Heart left ventricle (tissue), 16 donors: ENCODE measurements at regions not wholly inside any gene's neighbourhood (a gene's known extent, or its start where the extent isn't known, plus 50 kb on each side); places are given as distances from the start of the nearest gene placed in this dataset.

Experiments used
- ATAC-seq, 4 donors: fragments of 200-7000 bp; cut with Tn5 transposase; one replicate each; pipeline ENCODE4 v1.9.1; 2020 to 2022; ENCODE audit warnings: moderate library complexity in 4 of 4, mild to moderate bottlenecking in 3 of 4, moderate number of reproducible peaks in 1 of 4
- DNase-seq, 5 donors: peaks; one replicate each; pipeline ENCODE4 v3.0.0-alpha.2; 2020
- H3K27ac ChIP-seq, 12 donors: fragments of 200-600 bp; sonication (generic) in 4 of 12; one replicate each; pipeline versions ENCODE4 v1.5.0 to v1.8.0; 2016 to 2022; ENCODE audit warnings: mild to moderate bottlenecking in 2 of 12
- H3K27me3 ChIP-seq, 9 donors: fragments of 200-600 bp; sonication (generic) in 2 of 9; one replicate each; pipeline versions ENCODE4 v1.5.1 to v1.8.0; 2016 to 2022; ENCODE audit warnings: mild to moderate bottlenecking in 3 of 9
- H3K36me3 ChIP-seq, 9 donors: fragments of 200-600 bp; sonication (generic) in 2 of 9; one replicate each; pipeline versions ENCODE4 v1.5.0 to v1.8.0; 2018 to 2022; ENCODE audit warnings: mild to moderate bottlenecking in 2 of 9
- H3K4me1 ChIP-seq, 12 donors: fragments of 200-600 bp; sonication (generic) in 4 of 12; one replicate each; pipeline versions ENCODE4 v1.5.0 to v1.8.0; 2016 to 2022; ENCODE audit warnings: mild to moderate bottlenecking in 3 of 12
- H3K4me3 ChIP-seq, 12 donors: fragments of 200-600 bp; sonication (generic) in 4 of 12; one replicate each; pipeline versions ENCODE4 v1.5.0 to v1.8.0; 2017 to 2022; ENCODE audit warnings: mild to moderate bottlenecking in 9 of 12, moderate library complexity in 4 of 12
- H3K9me3 ChIP-seq, 12 donors: fragments of 200-600 bp; sonication (generic) in 4 of 12; one replicate each; pipeline versions ENCODE4 v1.5.0 to v1.8.0; 2016 to 2022; ENCODE audit warnings: mild to moderate bottlenecking in 1 of 12
- CTCF ChIP-seq, 12 donors: fragments of 200-600 bp; sonication (generic) in 4 of 12; IDR thresholded peaks; one replicate each; pipeline versions ENCODE4 v1.5.0 to v1.8.0; 2018 to 2022; ENCODE audit warnings: antibody characterized with exemption in 12 of 12, mild to moderate bottlenecking in 5 of 12
- POLR2A ChIP-seq, 2 donors: fragments of 450-650 bp; IDR thresholded peaks; one replicate each; pipeline ENCODE4 v1.6.1; 2017; ENCODE audit warnings: antibody characterized with exemption in 2 of 2, mild to moderate bottlenecking in 2 of 2, moderate library complexity in 2 of 2
- WGBS, 4 donors: extraction: QIAGEN DNeasy Blood & Tissue Kit in 2 of 4; methylation state at CpG; one replicate each; pipeline versions ENCODE4 v1.1.5 to v1.1.7; 2013 to 2018; 5-methylcytosine and 5-hydroxymethylcytosine counted together
- intact Hi-C, 10 donors: fragments of 100-400 bp; cut with DNase I; formaldehyde crosslinking; loops; one replicate each; pipeline versions ENCODE4 v1.11.1 to v1.14.2; 2022
- donor health status: ischemic (EF 13 %, LVEDD 7.1; RV severe dilation, severe dysfunction).
- donor health status: healthy with polysubstance abuse.
- donor health status: DM: no; HTN: yes; CAD: no.
- donor health status: DM: no; HTN: no; CAD: no.
- donor health status: ischemic (EF 25% LVEDD 6.9; RV normal size, moderate dysfunction).
- donor health status: ischemic (EF 25% LVEDD 5.7; RV mildly dilated, moderate dysfunction).
- donor health status: healthy.
- donor health status: DM: yes; HTN: yes; CAD: no.
- donor health status: ischemic (EF 35%, LVEDD 5.7; RV mildly dilated, moderate dysfunction).
- donor health status: nonischemic (EF 11% LVEDD 7.7; RV severe dilation, severe dysfunction).
- donor health status: DM: yes; HTN: yes; CAD: no.
- donor health status: PGD.
- donor health status: ischemic (EF 29% LVEDD 5.4; RV normal size, mild dysfunction).
- donor health status: nonischemic (EF 23%, LVEDD 6.1; RV moderate dilation, normal function).

DNA sequence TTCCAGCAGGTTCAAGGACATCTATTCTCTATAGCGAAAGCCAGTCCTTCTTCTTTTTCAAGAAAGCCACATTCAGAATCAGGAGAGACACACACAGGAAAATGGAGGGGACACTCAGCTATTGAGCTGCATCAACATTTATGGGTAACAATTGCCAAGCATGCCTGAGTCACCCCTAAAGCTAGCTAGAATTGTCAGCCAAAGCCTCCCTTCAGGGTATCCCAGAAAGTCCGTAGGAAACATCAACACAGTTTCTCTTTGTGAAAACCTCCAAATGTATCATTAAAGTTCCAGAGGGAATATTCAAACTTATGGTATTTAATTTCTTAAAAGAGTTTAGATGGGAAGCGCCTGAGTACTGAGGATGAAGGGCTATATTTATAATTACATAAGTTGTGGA is 331.1 kb upstream of the SLC7A11 start:
- H3K9me3 ChIP-seq = peaks cover 0 to 26% (median 17%) of the 10 kb centered on the region in 12 donors
- DNase-seq (no peak), ATAC-seq (no peak)
- no peaks in the 10 kb centered on the region for H3K36me3 ChIP-seq
- WGBS, 4 donors = 53 to 67% (median 58%) methylated on average over 3 of the region's 3 CpGs
- peaks cover 0 to 7% (median 0%) of the 10 kb centered on the region in 12 donors for H3K4me1 ChIP-seq
- H3K27ac ChIP-seq = no peak overlapping the region
- intact Hi-C loops = no loop called here
- no peak overlapping the region for H3K4me3 ChIP-seq
- H3K27me3 ChIP-seq = no peaks in the 10 kb centered on the region
- TF ChIP-seq CTCF (IDR thresholded peaks at IDR 0.05) (no peak), POLR2A (IDR thresholded peaks at IDR 0.05) (no peak)

DNA sequence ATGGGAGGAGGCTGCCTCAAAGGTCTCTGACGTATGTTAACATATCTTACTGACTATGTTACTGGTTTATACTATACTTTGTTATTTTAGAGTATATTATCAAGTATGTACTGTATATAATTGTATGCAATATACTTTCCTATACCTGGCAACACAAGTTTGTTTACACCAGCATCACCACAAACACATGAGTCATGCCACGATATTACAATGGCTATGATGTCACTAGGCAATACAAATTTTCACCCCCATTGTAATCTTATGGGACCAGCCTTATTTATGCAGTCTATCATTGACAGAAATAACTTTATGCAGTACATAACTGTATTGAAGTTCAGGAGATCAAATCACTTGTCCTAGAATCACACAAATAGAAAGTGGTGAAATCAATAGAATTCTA is 329.9 kb upstream of the SLC7A11 start:
- H3K36me3 ChIP-seq = no peaks in the 10 kb centered on the region
- DNase-seq = no peak
- H3K27me3 ChIP-seq = no peaks in the 10 kb centered on the region
- no peak for ATAC-seq
- H3K9me3 ChIP-seq = peaks cover 0 to 13% (median 6%) of the 10 kb centered on the region in 12 donors
- WGBS, 4 donors = 73 to 82% (median 75%) methylated on average over 2 of the region's 2 CpGs
- H3K4me3 ChIP-seq = no peak overlapping the region
- intact Hi-C loops = no loop called here
- H3K4me1 ChIP-seq = peaks cover 0 to 7% (median 0%) of the 10 kb centered on the region in 12 donors
- TF ChIP-seq CTCF (IDR thresholded peaks at IDR 0.05) (no peak), POLR2A (IDR thresholded peaks at IDR 0.05) (no peak)
- H3K27ac ChIP-seq = no peak overlapping the region

DNA sequence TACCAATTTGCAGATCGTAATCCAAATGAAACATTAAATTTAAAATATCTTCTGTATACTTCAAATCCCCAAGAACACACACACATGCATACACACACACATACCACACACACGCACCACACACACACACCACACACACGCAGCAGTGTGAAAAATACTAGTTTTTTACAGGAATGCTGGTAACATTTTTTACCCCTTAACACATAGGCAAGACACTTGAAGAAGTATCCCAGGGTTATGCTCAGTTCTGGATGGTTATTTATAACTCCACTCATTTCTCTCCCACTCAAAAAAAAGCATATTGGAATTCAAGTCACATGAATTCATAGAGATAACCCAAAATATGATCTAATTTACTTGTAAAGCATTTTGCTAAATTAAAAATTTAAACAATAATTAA is 325.5 kb upstream of the SLC7A11 start:
- no peak for ATAC-seq
- no peak for TF ChIP-seq POLR2A (IDR thresholded peaks at IDR 0.05)
- TF ChIP-seq CTCF (IDR thresholded peaks at IDR 0.05) = no peak
- Histone ChIP-seq H3K36me3 (no peaks in the 10 kb centered on the region), H3K4me3 (no peak overlapping the region), H3K27me3 (no peaks in the 10 kb centered on the region), H3K9me3 (no peaks in the 10 kb centered on the region), H3K27ac (no peak overlapping the region), H3K4me1 (peaks cover 0 to 16% (median 1%) of the 10 kb centered on the region in 12 donors)
- DNase-seq = no peak
- intact Hi-C loops = no loop called here
- WGBS, 4 donors = 67 to 74% (median 73%) methylated on average over 3 of the region's 3 CpGs

GRCh38 chr4:138565576-138565975 is 323.4 kb upstream of the SLC7A11 start:
- WGBS, 4 donors = 94 to 98% (median 97%) methylated on average over 4 of the region's 4 CpGs
- H3K27me3 ChIP-seq = no peaks in the 10 kb centered on the region
- TF ChIP-seq CTCF (IDR thresholded peaks at IDR 0.05) = no peak
- no peak for TF ChIP-seq POLR2A (IDR thresholded peaks at IDR 0.05)
- ATAC-seq (no peak), DNase-seq (no peak)
- H3K9me3 ChIP-seq = no peaks in the 10 kb centered on the region
- intact Hi-C loops = no loop called here
- H3K27ac ChIP-seq = no peak overlapping the region
- no peaks in the 10 kb centered on the region for H3K36me3 ChIP-seq
- no peak overlapping the region for H3K4me3 ChIP-seq
- peaks cover 0 to 26% (median 9%) of the 10 kb centered on the region in 12 donors for H3K4me1 ChIP-seq
